ENCODE measurements at regions not wholly inside any gene's neighbourhood (a gene's known extent, or its start where the extent isn't known, plus 50 kb on each side); places are given as distances from the start of the nearest gene placed in this dataset.

- TF ChIP-seq ISL1 (CRISPR knock-in tag; IDR thresholded peaks at IDR 0.05) (no peak), GLIS3 (CRISPR knock-in tag; IDR thresholded peaks at IDR 0.05) (no peak), PPARA (CRISPR knock-in tag; IDR thresholded peaks at IDR 0.05; ENCODE audit: borderline replicate concordance) (no peak), ZNF70 (CRISPR knock-in tag; IDR thresholded peaks at IDR 0.05) (no peak), SNAI2 (CRISPR knock-in tag; IDR thresholded peaks at IDR 0.05) (no peak), ZFP3 (CRISPR knock-in tag; IDR thresholded peaks at IDR 0.05) (no peak), TCF4 (CRISPR knock-in tag; IDR thresholded peaks at IDR 0.05; ENCODE audit: borderline replicate concordance) (no peak), BACH2 (CRISPR knock-in tag; IDR thresholded peaks at IDR 0.05; ENCODE audit: borderline replicate concordance) (no peak), ARNTL (CRISPR knock-in tag; IDR thresholded peaks at IDR 0.05; ENCODE audit: borderline replicate concordance, low read depth) (no peak)
Measured at GRCh38 chr6:43972913-43973300, 154.3 kb downstream of the MRPL14 start.

DNA sequence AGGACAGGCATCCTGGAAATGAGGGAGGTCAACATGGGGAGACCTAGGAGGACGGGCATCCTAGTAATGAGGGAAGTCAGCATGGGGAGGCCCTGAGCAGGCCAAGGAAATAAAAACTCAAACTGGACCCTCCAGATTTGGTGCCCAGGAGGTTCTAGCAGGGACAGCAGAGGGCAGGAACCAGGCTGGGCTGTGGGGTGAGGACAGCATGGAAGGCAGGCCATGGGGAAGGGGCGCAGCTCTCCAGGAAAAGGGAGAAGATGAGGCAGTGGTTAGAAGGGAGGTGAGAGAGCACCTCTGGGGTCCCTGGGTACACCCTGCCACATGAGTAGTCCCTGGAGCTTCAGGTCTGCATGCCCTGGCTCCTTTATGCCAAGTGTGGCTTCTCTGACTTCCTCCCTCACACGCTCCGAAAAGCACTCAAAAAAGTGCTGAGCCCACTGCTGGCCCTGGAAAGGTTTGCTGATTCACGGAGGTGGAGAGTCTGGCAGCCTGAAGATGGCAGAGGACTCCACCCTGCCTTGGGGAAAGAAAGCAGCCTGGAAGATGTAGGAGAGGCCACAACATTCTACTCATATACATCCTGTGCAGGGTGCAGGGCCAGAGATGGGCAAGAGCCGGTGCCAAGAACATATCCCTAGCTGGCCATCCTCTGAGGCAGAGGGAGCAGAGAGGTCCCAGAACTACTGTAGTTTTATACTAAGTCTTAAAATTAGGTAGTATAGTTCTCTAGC, 154.9 kb downstream of the MRPL14 start:
- TF ChIP-seq ARNTL (CRISPR knock-in tag; IDR thresholded peaks at IDR 0.05; ENCODE audit: borderline replicate concordance, low read depth): no peak
- ATAC-seq: peak; percentile 71

More at GRCh38 chr6:43972913-43973300, 154.3 kb downstream of the MRPL14 start:
- peak; percentile 87 for ATAC-seq

DNA sequence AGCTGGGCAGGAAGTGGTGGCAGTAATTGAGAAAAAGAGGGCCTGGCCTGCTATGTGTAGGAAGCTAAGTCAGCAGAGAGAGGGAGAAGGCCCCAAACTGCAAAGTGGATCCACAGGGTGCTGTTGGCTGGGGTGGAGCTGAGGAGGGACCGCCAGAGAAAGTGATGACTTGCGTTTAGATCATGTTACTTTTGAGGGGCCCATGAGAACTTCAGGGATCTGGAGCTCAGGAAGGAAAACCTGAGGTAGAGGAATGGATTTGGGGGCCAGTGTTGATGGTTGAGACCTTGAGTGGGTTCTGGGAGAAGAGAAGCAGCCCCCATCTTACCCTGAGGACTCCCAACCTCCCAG, 155.5 kb downstream of the MRPL14 start:
- TF ChIP-seq PPARA (CRISPR knock-in tag; IDR thresholded peaks at IDR 0.05; ENCODE audit: borderline replicate concordance) (no peak), OSR1 (CRISPR knock-in tag; IDR thresholded peaks at IDR 0.05) (no peak), CSDC2 (CRISPR knock-in tag; IDR thresholded peaks at IDR 0.05) (no peak), ZFP30 (CRISPR knock-in tag; IDR thresholded peaks at IDR 0.05) (no peak), TCF4 (CRISPR knock-in tag; IDR thresholded peaks at IDR 0.05; ENCODE audit: borderline replicate concordance) (no peak), ZNF8 (CRISPR knock-in tag; IDR thresholded peaks at IDR 0.05) (no peak), ZNF70 (CRISPR knock-in tag; IDR thresholded peaks at IDR 0.05) (no peak), SNAI2 (CRISPR knock-in tag; IDR thresholded peaks at IDR 0.05) (no peak), GLIS3 (CRISPR knock-in tag; IDR thresholded peaks at IDR 0.05) (no peak), TOX (CRISPR knock-in tag; IDR thresholded peaks at IDR 0.05; ENCODE audit: borderline replicate concordance) (no peak), ARNTL (CRISPR knock-in tag; IDR thresholded peaks at IDR 0.05; ENCODE audit: borderline replicate concordance, low read depth) (no peak), RARB (CRISPR knock-in tag; IDR thresholded peaks at IDR 0.05) (no peak), ZC3H10 (CRISPR knock-in tag; IDR thresholded peaks at IDR 0.05) (no peak), ESRRG (CRISPR knock-in tag; IDR thresholded peaks at IDR 0.05) (no peak), ZFP3 (CRISPR knock-in tag; IDR thresholded peaks at IDR 0.05) (no peak)
- TF ChIP-seq, protein P1, sequence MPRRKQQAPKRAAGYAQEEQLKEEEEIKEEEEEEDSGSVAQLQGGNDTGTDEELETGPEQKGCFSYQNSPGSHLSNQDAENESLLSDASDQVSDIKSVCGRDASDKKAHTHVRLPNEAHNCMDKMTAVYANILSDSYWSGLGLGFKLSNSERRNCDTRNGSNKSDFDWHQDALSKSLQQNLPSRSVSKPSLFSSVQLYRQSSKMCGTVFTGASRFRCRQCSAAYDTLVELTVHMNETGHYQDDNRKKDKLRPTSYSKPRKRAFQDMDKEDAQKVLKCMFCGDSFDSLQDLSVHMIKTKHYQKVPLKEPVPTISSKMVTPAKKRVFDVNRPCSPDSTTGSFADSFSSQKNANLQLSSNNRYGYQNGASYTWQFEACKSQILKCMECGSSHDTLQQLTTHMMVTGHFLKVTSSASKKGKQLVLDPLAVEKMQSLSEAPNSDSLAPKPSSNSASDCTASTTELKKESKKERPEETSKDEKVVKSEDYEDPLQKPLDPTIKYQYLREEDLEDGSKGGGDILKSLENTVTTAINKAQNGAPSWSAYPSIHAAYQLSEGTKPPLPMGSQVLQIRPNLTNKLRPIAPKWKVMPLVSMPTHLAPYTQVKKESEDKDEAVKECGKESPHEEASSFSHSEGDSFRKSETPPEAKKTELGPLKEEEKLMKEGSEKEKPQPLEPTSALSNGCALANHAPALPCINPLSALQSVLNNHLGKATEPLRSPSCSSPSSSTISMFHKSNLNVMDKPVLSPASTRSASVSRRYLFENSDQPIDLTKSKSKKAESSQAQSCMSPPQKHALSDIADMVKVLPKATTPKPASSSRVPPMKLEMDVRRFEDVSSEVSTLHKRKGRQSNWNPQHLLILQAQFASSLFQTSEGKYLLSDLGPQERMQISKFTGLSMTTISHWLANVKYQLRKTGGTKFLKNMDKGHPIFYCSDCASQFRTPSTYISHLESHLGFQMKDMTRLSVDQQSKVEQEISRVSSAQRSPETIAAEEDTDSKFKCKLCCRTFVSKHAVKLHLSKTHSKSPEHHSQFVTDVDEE (CRISPR knock-in tag; IDR thresholded peaks at IDR 0.05): no peak
- TF ChIP-seq, protein P2, sequence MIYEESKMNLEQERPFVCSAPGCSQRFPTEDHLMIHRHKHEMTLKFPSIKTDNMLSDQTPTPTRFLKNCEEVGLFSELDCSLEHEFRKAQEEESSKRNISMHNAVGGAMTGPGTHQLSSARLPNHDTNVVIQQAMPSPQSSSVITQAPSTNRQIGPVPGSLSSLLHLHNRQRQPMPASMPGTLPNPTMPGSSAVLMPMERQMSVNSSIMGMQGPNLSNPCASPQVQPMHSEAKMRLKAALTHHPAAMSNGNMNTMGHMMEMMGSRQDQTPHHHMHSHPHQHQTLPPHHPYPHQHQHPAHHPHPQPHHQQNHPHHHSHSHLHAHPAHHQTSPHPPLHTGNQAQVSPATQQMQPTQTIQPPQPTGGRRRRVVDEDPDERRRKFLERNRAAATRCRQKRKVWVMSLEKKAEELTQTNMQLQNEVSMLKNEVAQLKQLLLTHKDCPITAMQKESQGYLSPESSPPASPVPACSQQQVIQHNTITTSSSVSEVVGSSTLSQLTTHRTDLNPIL (CRISPR knock-in tag; IDR thresholded peaks at IDR 0.05; ENCODE audit: low read depth): no peak
- ATAC-seq: no peak

- ATAC-seq: no peak
- TF ChIP-seq RARB (CRISPR knock-in tag; IDR thresholded peaks at IDR 0.05) (no peak), ARNTL (CRISPR knock-in tag; IDR thresholded peaks at IDR 0.05; ENCODE audit: borderline replicate concordance, low read depth) (no peak), CSRNP3 (CRISPR knock-in tag; IDR thresholded peaks at IDR 0.05) (no peak), SNAI2 (CRISPR knock-in tag; IDR thresholded peaks at IDR 0.05) (no peak), ZFP30 (CRISPR knock-in tag; IDR thresholded peaks at IDR 0.05) (no peak), PPARA (CRISPR knock-in tag; IDR thresholded peaks at IDR 0.05; ENCODE audit: borderline replicate concordance) (no peak), ZC3H10 (CRISPR knock-in tag; IDR thresholded peaks at IDR 0.05) (no peak), ZNF8 (CRISPR knock-in tag; IDR thresholded peaks at IDR 0.05) (no peak), POU6F1 (CRISPR knock-in tag; IDR thresholded peaks at IDR 0.05; ENCODE audit: borderline replicate concordance, low read depth) (no peak), ZNF70 (CRISPR knock-in tag; IDR thresholded peaks at IDR 0.05) (no peak), ISL1 (CRISPR knock-in tag; IDR thresholded peaks at IDR 0.05) (no peak), CSDC2 (CRISPR knock-in tag; IDR thresholded peaks at IDR 0.05) (no peak), OSR1 (CRISPR knock-in tag; IDR thresholded peaks at IDR 0.05) (no peak), BACH2 (CRISPR knock-in tag; IDR thresholded peaks at IDR 0.05; ENCODE audit: borderline replicate concordance) (no peak), ESRRG (CRISPR knock-in tag; IDR thresholded peaks at IDR 0.05) (no peak)
- TF ChIP-seq, protein P1 (CRISPR knock-in tag; IDR thresholded peaks at IDR 0.05): no peak
Measured at GRCh38 chr6:43970913-43971775, 156.1 kb downstream of the MRPL14 start.
